Aorta (tissue), 5 donors: ENCODE measurements at regions not wholly inside any gene's neighbourhood (a gene's known extent, or its start where the extent isn't known, plus 50 kb on each side); places are given as distances from the start of the nearest gene placed in this dataset.

ENCODE experiments used
- ATAC-seq: fragments of 200-7000 bp; cut with Tn5 transposase; one replicate; pipeline ENCODE4 v1.9.1; 2022; ENCODE audit warnings: moderate library complexity; ENCODE audit not compliant: low FRiP score
- DNase-seq, 2 donors: peaks; one replicate each; pipeline ENCODE4 v3.0.0-alpha.2; 2020
- H3K27ac ChIP-seq, 2 donors: one replicate each; pipeline ENCODE4 v1.5.1; 2013; ENCODE audit warnings: low read length in 2 of 2, mild to moderate bottlenecking in 2 of 2, moderate library complexity in 2 of 2, control low read depth in 1 of 2, inconsistent platforms in 1 of 2, low read depth in 1 of 2
- H3K27me3 ChIP-seq, 2 donors: one replicate each; pipeline ENCODE4 v1.6.1; 2013; ENCODE audit warnings: control low read depth in 1 of 2, low read length in 1 of 2, mild to moderate bottlenecking in 1 of 2, moderate library complexity in 1 of 2; ENCODE audit not compliant: insufficient read depth in 2 of 2, control insufficient read depth in 1 of 2
- H3K36me3 ChIP-seq, 2 donors: one replicate each; pipeline ENCODE4 v1.6.1; 2013; ENCODE audit warnings: control low read depth in 1 of 2, low read length in 1 of 2, mild to moderate bottlenecking in 1 of 2; ENCODE audit not compliant: insufficient read depth in 2 of 2, control insufficient read depth in 1 of 2
- H3K4me1 ChIP-seq, 2 donors: one replicate each; pipeline ENCODE4 v1.6.1; 2013; ENCODE audit warnings: low read length in 2 of 2, control low read depth in 1 of 2, mild to moderate bottlenecking in 1 of 2, moderate library complexity in 1 of 2; ENCODE audit not compliant: insufficient read depth in 2 of 2, control insufficient read depth in 1 of 2
- H3K4me3 ChIP-seq, 2 donors: one replicate each; pipeline ENCODE4 v1.5.1; 2013; ENCODE audit warnings: low read length in 2 of 2, control low read depth in 1 of 2, mild to moderate bottlenecking in 1 of 2
- H3K9me3 ChIP-seq: one replicate; pipeline ENCODE4 v1.6.1; 2013; ENCODE audit warnings: mild to moderate bottlenecking, low read length; ENCODE audit not compliant: control insufficient read depth
- whole genome bisulfite sequencing, 2 donors: extraction: QIAGEN DNeasy Blood & Tissue Kit; methylation state at CpG; one replicate each; pipeline ENCODE4 v1.1.7; 2013; 5-methylcytosine and 5-hydroxymethylcytosine counted together
- intact Hi-C, 2 donors: fragments of 100-400 bp; cut with DNase I; formaldehyde crosslinking; loops; one replicate each; pipeline versions ENCODE4 v1.14.2 to v1.15.0; 2022
- donor health status: healthy with polysubstance abuse.
- donor health status: Bipolar disorder and iron deficiency.
- donor health status: DM: no; HTN: no; CAD: no.
- donor health status: DM: no; HTN: no; CAD: no.
- donor health status: DM: yes; HTN: yes; CAD: no.

- WGBS, 2 donors = 13 to 16% methylated on average over 9 of the region's 9 CpGs
- Histone ChIP-seq H3K4me1 (peaks cover 0 to 3% of the 10 kb centered on the region in 2 donors), H3K27ac (peak overlapping the region in 1 of 2 donors; percentile 79), H3K4me3 (no peak overlapping the region), H3K36me3 (no peaks in the 10 kb centered on the region), H3K27me3 (no peaks in the 10 kb centered on the region), H3K9me3 (no peaks in the 10 kb centered on the region)
- intact Hi-C loops = no loop called here
- DNase-seq (no peak), ATAC-seq (peak; percentile 50)
Measured at GRCh38 chr1:59083946-59084865, 212.7 kb upstream of the FGGY start.

- H3K9me3 ChIP-seq = no peaks in the 10 kb centered on the region
- intact Hi-C loops = no loop called here
- no peak for ATAC-seq
- H3K27ac ChIP-seq = no peak overlapping the region
- H3K4me1 ChIP-seq = peaks cover 0 to 3% of the 10 kb centered on the region in 2 donors
- no peak for DNase-seq
- WGBS, 2 donors = 91 to 92% methylated on average over 3 of the region's 3 CpGs
- H3K36me3 ChIP-seq = no peaks in the 10 kb centered on the region
- no peaks in the 10 kb centered on the region for H3K27me3 ChIP-seq
- no peak overlapping the region for H3K4me3 ChIP-seq
Measured at GRCh38 chr1:59085101-59085500, 211.8 kb upstream of the FGGY start.

GRCh38 chr1:59089036-59089798, 207.7 kb upstream of the FGGY start:
- Histone ChIP-seq H3K9me3 (no peaks in the 10 kb centered on the region), H3K4me1 (no peaks in the 10 kb centered on the region), H3K27ac (no peak overlapping the region), H3K36me3 (no peaks in the 10 kb centered on the region), H3K4me3 (no peak overlapping the region), H3K27me3 (no peaks in the 10 kb centered on the region)
- DNase-seq (no peak), ATAC-seq (no peak)
- intact Hi-C loops = no loop called here
- 90 to 95% methylated on average over 4 of the region's 4 CpGs for WGBS, 2 donors

GRCh38 chr1:59089922-59090457, 206.9 kb upstream of the FGGY start:
- Histone ChIP-seq H3K27ac (no peak overlapping the region), H3K27me3 (no peaks in the 10 kb centered on the region), H3K4me3 (no peak overlapping the region), H3K4me1 (no peaks in the 10 kb centered on the region), H3K36me3 (no peaks in the 10 kb centered on the region), H3K9me3 (no peaks in the 10 kb centered on the region)
- WGBS, 2 donors = 88% methylated on average over 4 of the region's 4 CpGs
- intact Hi-C loops = no loop called here
- no peak for DNase-seq
- no peak for ATAC-seq

GRCh38 chr1:59092126-59092525, 204.8 kb upstream of the FGGY start:
- H3K36me3 ChIP-seq = no peaks in the 10 kb centered on the region
- WGBS, 2 donors = 55 to 60% methylated on average over 3 of the region's 3 CpGs
- no peaks in the 10 kb centered on the region for H3K27me3 ChIP-seq
- H3K4me1 ChIP-seq = no peaks in the 10 kb centered on the region
- no peaks in the 10 kb centered on the region for H3K9me3 ChIP-seq
- intact Hi-C loops = no loop called here
- no peak overlapping the region for H3K4me3 ChIP-seq
- no peak overlapping the region for H3K27ac ChIP-seq
- no peak for DNase-seq
- ATAC-seq = no peak

- WGBS, 2 donors = 94 to 95% methylated on average over 4 of the region's 4 CpGs
- ATAC-seq = no peak
Measured at GRCh38 chr1:59094001-59094400, 202.9 kb upstream of the FGGY start.

GRCh38 chr1:59096501-59096900, 200.4 kb upstream of the FGGY start:
- no peak overlapping the region for H3K27ac ChIP-seq
- WGBS, 2 donors = 89 to 93% methylated on average over 8 of the region's 8 CpGs
- no peaks in the 10 kb centered on the region for H3K4me1 ChIP-seq
- ATAC-seq (no peak), DNase-seq (no peak)
- no peaks in the 10 kb centered on the region for H3K36me3 ChIP-seq
- H3K9me3 ChIP-seq = no peaks in the 10 kb centered on the region
- no peak overlapping the region for H3K4me3 ChIP-seq
- intact Hi-C loops = no loop called here
- H3K27me3 ChIP-seq = no peaks in the 10 kb centered on the region

More at GRCh38 chr1:59094001-59094400, 202.9 kb upstream of the FGGY start:
- H3K4me1 ChIP-seq = no peaks in the 10 kb centered on the region
- no peaks in the 10 kb centered on the region for H3K27me3 ChIP-seq
- intact Hi-C loops = no loop called here
- no peak overlapping the region for H3K27ac ChIP-seq
- H3K36me3 ChIP-seq = no peaks in the 10 kb centered on the region
- no peak overlapping the region for H3K4me3 ChIP-seq
- H3K9me3 ChIP-seq = no peaks in the 10 kb centered on the region
- no peak for DNase-seq

- Histone ChIP-seq H3K9me3 (no peaks in the 10 kb centered on the region), H3K4me3 (no peak overlapping the region), H3K27ac (no peak overlapping the region), H3K4me1 (no peaks in the 10 kb centered on the region), H3K36me3 (no peaks in the 10 kb centered on the region), H3K27me3 (no peaks in the 10 kb centered on the region)
- DNase-seq = no peak
- intact Hi-C loops = no loop called here
- no peak for ATAC-seq
- 62 to 65% methylated on average over 2 of the region's 2 CpGs for WGBS, 2 donors
Measured at GRCh38 chr1:59098655-59099054, 198.2 kb upstream of the FGGY start.
